ENCODE measurements at regions not wholly inside any gene's neighbourhood (a gene's known extent, or its start where the extent isn't known, plus 50 kb on each side); places are given as distances from the start of the nearest gene placed in this dataset.

GRCh38 chr4:26175006-26175786 is 145.6 kb upstream of the RBPJ start:
- Histone ChIP-seq H3K9me3 (no peaks in the 10 kb centered on the region), H3K4me2 (no peak overlapping the region), H3K4me1 (no peaks in the 10 kb centered on the region), H3K27ac (no peak overlapping the region), H3K4me3 (no peak overlapping the region)
- TF ChIP-seq MAZ (IDR thresholded peaks at IDR 0.05; ENCODE audit: borderline replicate concordance, low read depth, low read length) (no peak), SREBF2 (IDR thresholded peaks at IDR 0.05) (no peak), MAFK (IDR thresholded peaks at IDR 0.05; ENCODE audit: partially characterized antibody) (no peak), NFE2L2 (conservative IDR thresholded peaks at IDR 0.05; ENCODE audit: low read length) (no peak), ESRRA (IDR thresholded peaks at IDR 0.05; ENCODE audit: borderline replicate concordance, low read length) (no peak), NR3C1 (IDR thresholded peaks at IDR 0.05) (no peak), MAX (IDR thresholded peaks at IDR 0.05) (no peak), GATA3 (IDR thresholded peaks at IDR 0.05; ENCODE audit: borderline replicate concordance) (no peak), E2F6 (IDR thresholded peaks at IDR 0.05; ENCODE audit: borderline replicate concordance, low read depth) (no peak), JUNB (IDR thresholded peaks at IDR 0.05) (no peak), EHF (CRISPR knock-in tag; IDR thresholded peaks at IDR 0.05) (no peak), NPAS2 (CRISPR knock-in tag; IDR thresholded peaks at IDR 0.05; ENCODE audit: borderline replicate concordance) (no peak), PHF8 (IDR thresholded peaks at IDR 0.05; ENCODE audit: borderline replicate concordance, low read depth) (no peak)
- no peak for FAIRE-seq
- ATAC-seq, result no peak
- DNase-seq (ENCODE audit: low read depth in 1 of 2, low spot score in 1 of 2), result no peak
- ChIA-PET CTCF (no interaction called here), POLR2A (no interaction called here)
- WGBS (ENCODE audit: missing lambda C conversion rate), result 79% methylated on average over 9 of the region's 13 CpGs

- ATAC-seq (no peak), FAIRE-seq (no peak), DNase-seq (ENCODE audit: low read depth in 1 of 2, low spot score in 1 of 2) (no peak)
- H3K4me3 ChIP-seq, result no peak overlapping the region
- no peaks in the 10 kb centered on the region for H3K9me3 ChIP-seq
- ChIA-PET POLR2A (no interaction called here), CTCF (interaction anchor here (0.8 kb wide), 1 partner anchor 58 kb away, joined by 3 read pairs; no protein-coding TSS in a partner anchor)
- no peak for TF ChIP-seq MYC (IDR thresholded peaks at IDR 0.05; ENCODE audit: borderline replicate concordance, low read length)
- no peak for TF ChIP-seq ATOH8 (CRISPR knock-in tag; IDR thresholded peaks at IDR 0.05; ENCODE audit: low read depth)
- no peak for TF ChIP-seq CHD2 (IDR thresholded peaks at IDR 0.05; ENCODE audit: low read length, partially characterized antibody)
- TF ChIP-seq HDAC2 (IDR thresholded peaks at IDR 0.05), result no peak
- TF ChIP-seq ELK1 (IDR thresholded peaks at IDR 0.05; ENCODE audit: low read depth, low read length), result no peak
- TF ChIP-seq HOXB13 (CRISPR knock-in tag; IDR thresholded peaks at IDR 0.05; ENCODE audit: low read depth), result no peak
- no peak for TF ChIP-seq JUN (IDR thresholded peaks at IDR 0.05)
- TF ChIP-seq MAFK (IDR thresholded peaks at IDR 0.05; ENCODE audit: partially characterized antibody), result no peak
- no peak for TF ChIP-seq RNF2 (IDR thresholded peaks at IDR 0.05; ENCODE audit: borderline replicate concordance, low read depth)
- no peak for TF ChIP-seq NFE2L2 (conservative IDR thresholded peaks at IDR 0.05; ENCODE audit: low read length)
- no peak for TF ChIP-seq EHF (CRISPR knock-in tag; IDR thresholded peaks at IDR 0.05)
- TF ChIP-seq USF2 (IDR thresholded peaks at IDR 0.05), result no peak
- no peak for TF ChIP-seq HES2 (IDR thresholded peaks at IDR 0.05)
- TF ChIP-seq HOXA7 (CRISPR knock-in tag; IDR thresholded peaks at IDR 0.05), result no peak
- no peak overlapping the region for H3K27ac ChIP-seq
- H3K4me1 ChIP-seq, result no peaks in the 10 kb centered on the region
- H3K4me2 ChIP-seq, result no peak overlapping the region
- 67% methylated on average over 4 of the region's 4 CpGs for WGBS (ENCODE audit: missing lambda C conversion rate)
Measured at GRCh38 chr4:26175905-26176470, 144.8 kb upstream of the RBPJ start.
